ENCODE measurements at regions not wholly inside any gene's neighbourhood (a gene's known extent, or its start where the extent isn't known, plus 50 kb on each side); places are given as distances from the start of the nearest gene placed in this dataset.

DNA sequence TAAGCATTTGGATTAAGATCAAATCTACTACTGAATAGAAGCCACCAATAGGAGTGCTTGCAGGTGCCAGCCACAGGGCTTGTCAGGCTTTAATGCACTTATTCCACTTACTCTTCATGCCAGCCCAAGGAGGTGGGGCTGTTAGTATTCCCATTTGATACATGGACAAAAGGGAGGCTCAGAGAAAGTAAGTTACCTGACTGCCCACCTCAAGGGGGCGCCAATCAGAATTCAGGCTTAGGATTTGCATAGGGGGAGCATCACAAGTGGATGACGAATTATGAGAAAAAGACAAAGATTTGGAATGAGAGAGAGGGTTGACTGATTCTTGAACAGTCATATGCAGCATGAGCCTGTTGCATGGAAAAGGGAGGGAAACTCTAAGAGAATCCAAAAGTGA is 188.4 kb upstream of the TSHZ2 start:
- peak; percentile 0 to 23 for DNase-seq (ENCODE audit: low read depth in 2 of 2)

DNA sequence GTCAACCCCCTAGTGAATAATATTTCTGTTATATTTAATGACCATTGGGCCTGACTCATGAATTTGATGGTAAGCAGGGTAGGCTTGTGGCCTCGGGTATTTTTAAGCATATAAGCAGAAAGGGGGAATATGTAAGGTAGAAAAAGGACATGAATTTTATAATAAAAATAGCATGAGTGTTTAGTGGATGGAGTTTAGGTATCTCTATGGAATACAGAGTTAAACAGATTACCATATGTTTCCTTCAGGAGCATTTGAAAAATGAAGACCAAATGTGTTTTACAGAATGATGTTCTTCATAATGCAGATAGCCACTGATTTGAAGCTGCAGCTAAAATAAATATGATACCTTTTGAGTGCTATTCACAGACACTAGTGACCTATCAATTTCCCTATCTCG is 191.7 kb upstream of the TSHZ2 start:
- DNase-seq (ENCODE audit: low read depth in 2 of 2) = no peak

DNA sequence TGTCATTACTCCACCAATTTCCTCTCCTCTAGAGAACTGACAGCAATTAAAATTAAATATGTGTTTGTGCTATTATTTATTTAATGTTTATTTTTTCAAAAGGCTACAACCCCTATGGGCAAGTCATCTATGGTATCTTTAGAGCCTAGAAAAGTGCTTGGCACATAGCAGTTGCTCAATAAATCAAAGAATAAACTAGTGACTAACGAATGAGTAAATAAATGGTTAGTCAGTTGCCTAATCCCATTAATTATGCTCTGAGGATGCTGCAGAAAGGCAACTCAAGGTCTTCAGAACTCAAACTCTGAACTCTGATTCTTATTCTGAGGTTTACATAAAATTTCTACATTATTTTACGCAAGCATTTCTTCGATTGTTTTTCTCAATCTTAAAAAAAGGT is 193.0 kb upstream of the TSHZ2 start:
- DNase-seq (ENCODE audit: low read depth in 2 of 2) = no peak

DNA sequence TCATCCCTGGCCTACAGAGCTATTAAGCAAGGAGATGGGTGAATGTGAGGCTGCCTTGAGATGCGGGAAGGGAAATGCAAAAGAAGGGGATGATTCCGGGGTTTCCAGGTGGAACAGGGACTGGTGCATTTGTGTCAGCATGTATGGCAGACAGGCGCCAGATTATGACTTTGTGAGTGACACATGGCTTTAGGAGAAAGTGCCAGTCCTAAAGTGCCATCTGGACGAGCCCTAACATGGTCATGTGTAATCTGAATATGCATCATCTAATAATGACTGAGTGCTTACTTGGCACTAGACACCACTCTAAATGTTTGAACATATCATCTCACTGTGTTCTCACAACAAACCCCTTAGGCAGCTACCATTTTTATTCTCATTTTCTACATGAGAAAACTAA is 195.0 kb upstream of the TSHZ2 start:
- no peak for DNase-seq (ENCODE audit: low read depth in 2 of 2)

DNA sequence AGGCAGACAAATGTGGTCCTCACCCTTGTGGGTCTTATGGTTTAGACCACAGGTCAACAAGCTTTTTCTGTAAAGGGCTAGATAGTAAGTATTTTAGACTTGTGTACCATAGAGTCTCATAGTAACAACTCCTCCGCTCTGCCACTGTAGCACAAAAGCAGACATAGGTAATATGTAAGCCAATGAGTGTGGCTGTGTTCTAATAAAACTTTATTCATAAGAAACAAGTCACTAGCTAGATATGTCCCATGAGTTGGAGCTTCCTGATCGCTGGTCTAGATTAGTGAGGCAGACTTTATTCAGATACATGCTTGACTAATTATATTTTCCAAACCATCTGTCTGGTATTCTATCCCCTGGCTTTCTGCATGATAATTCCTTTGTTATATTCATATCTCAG is 196.4 kb upstream of the TSHZ2 start:
- DNase-seq (ENCODE audit: low read depth in 2 of 2) = no peak

DNA sequence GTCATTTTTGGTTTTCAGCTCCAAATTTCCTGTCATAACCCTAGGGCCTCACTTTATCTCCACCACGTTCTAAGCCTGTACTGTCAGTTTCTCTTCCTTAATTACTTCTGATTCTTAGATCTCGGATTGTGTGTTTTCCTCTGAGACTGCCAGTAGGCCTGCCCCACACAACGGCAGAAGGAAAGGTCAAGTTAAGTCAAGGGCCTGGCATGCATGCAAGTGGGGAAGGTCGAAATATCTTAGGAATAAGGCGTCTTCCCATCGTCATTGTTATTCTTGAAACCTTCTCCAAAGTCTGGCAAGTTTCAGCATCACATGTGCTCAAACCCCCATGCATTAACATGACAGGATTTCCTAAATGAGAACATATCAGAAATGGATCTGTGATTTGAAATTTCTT is 203.5 kb upstream of the TSHZ2 start:
- DNase-seq (ENCODE audit: low read depth in 2 of 2) = no peak

DNA sequence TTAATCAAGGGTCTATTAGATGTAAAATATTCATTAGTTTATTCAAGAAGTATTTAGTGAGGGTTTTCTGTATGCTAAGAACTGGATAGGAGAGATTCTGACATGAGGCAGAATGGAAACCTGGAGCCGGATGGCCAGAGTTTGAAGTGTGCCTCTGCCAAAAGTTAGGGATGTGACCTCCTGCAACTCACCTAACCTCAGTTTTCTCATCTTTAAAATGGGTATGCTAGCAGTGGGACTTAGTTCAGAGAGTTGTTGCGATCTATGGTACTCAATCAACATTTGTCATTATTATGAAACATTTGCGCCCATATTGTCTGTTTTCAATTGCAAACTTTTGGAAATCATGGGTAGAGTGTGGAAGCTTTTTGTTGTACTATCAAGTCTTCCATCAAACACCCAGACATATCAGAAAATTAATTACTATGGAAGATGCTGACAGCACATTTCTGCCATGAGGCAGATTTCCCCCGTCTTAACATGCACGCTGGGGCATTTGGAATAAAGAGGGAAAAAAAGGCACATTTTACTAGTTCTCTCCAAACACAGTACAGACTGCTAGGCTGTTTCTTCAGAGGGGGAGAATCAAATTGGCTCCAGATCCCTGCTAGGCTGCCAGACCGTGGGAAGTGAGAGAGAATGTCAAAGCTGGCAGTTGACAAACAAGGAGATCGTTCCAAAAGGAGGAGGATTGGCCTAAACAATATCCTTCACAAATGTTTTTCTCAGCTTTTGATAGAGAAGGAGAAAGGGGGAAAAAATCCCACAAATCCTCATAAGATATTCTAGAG is 205.3 kb upstream of the TSHZ2 start:
- DNase-seq (ENCODE audit: low read depth in 2 of 2) = no peak

DNA sequence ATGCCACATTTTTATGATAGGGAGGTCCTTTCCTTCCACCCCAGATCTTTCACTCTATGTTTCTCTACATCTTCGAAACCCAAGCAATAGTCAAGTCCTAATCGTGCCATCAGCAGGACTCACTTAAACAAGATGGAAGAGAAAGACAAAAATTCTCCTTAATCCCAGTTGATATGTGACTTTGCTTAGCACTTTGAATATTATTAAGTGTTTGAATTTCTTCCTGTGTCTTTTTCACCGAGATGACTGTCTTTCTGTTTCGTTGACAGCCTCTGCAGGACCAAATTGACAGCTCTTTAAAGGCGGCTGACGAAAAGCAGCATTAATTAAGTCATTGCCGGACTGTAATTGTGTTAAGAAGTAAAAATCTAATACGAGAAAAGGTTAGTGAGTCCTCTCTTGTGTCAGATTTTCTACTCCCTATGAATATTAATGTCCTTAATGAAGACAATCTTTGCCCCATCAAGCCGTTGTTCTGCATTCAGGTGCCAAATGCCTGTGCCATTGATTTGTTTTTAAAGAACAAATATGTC is 208.8 kb upstream of the TSHZ2 start:
- no peak for DNase-seq (ENCODE audit: low read depth in 2 of 2)

DNA sequence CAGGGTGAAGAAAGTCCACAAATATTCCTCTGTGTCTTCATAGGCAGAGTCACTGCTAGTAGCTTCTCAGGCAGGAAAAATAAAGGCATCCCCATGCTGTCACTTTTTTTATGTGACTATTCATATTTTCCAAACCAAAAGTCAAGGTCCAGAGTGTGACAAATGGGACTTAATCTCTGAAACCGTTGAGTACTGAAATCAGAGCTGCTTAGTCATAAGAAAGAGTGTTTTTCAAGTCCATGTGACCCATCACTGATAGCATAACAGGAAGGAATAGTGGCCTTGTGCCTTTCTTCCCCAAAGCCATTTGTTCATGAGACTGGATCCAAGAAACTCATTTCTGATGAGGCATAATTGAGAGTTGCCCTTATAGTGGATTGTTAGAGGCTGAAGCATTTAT is 210.3 kb upstream of the TSHZ2 start:
- no peak for DNase-seq (ENCODE audit: low read depth in 2 of 2)

DNA sequence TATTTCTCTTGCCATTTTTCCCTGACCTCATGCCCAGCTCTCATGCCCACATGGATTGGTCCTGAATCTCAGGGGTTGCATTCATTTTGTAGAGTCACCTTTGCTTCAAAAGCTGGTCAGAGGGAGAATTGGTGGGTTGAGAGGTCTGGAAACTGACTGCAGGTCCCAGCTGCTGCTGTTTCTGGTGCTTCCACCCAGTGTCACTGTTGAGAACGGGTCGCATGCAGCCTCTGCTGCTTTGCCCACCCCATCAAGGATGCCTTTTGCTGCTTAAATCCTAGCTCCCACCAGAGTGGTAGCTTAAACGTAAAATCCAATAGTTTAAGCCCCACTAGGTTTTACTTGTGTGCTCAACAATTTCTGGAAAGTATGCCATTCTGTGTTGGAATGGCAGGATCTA is 211.4 kb upstream of the TSHZ2 start:
- no peak for DNase-seq (ENCODE audit: low read depth in 2 of 2)

DNA sequence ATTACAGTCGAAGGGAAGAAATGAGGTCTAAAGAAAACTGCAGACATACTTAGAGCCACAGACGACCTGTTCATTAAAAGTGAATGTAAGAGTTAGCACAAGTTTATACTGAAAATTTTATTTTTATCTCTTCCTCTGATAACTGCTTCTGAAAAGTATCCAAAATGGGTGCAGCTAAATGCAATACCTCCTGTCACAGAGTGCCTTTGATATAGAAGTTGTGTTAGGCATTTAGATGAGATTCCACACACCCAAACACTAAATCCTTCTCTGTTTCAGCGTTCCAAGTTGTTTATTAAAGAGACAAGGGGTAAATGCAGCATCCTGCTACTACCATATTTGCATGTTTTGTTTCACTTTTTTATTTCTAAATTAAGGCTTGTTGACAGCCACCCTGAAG is 214.7 kb upstream of the TSHZ2 start:
- no peak for DNase-seq (ENCODE audit: low read depth in 2 of 2)

DNA sequence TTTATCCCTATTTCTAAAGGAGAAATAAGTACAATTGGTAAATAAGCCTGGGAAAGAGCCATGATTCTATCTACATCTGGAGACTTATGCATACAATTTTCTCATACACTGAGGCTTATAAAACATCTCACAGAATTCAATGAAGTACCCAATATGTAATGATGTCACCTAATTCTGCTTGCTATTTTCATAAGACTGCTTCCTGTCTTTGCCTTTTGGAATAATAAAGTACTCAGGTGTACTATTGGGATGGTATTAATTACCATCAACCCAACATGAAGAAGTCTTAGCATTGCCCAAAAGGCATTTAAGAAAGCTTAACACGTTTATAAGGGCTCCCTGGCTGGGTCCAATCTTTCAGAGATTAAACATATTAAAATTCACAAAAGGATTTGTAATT is 216.4 kb upstream of the TSHZ2 start:
- DNase-seq (ENCODE audit: low read depth in 2 of 2) = no peak

DNA sequence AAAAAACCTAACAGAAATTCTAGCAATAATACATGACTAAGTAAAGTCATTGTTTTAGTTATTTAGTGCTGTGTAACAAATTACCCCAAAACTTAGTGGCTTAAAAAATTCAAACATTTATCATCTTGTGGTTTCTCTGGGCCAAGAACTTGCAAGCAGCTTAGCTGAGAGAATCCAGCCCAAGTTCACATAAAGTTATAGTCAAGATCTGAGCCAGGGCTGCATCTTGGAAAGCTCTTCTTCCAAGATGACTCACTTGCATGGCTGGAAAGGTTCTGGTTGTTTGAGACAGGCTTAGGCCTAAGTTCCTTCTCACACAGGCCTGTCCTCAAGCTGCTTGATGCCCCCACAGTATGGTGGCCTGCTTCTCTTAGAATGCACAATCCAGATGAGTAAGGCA is 217.8 kb upstream of the TSHZ2 start:
- no peak for DNase-seq (ENCODE audit: low read depth in 2 of 2)

DNA sequence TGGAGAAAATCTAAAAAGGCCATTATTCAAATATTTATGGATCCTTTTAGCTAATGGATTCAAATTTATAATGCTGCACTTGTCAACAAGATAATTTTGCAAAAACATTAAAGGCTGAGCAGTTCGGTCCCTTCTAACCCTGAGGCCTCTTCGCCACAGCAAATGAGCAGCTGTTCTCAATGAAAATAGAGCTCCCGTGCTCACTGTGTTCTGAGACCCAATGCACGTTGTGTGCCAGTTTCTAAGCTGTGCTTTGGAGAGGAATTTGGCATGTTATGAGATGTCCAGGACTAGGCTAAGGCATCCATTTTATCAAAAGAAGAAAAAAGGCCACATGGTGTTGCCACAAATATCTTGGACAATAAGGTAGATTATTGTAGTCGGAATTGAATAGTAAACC is 220.1 kb upstream of the TSHZ2 start:
- DNase-seq (ENCODE audit: low read depth in 2 of 2) = no peak

DNA sequence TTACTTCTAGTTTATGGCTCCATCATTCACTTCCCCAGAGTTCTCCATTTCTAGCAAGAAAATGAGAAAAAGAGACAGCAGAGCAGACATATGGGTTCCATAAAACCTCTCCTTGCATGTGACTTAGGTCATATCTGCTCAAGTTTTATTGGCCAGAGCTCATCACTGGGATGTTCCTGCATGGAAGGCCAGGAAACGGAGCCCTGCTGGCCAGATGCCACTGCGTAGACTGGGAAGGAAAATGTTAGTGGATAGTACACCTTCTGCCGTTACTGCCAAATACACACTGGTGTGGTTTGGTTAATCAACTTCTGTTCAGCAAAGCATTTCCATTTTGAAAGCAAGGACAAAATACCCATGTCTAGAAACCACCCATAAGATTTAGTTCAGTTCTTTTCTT is 220.6 kb upstream of the TSHZ2 start:
- DNase-seq (ENCODE audit: low read depth in 2 of 2) = no peak

DNA sequence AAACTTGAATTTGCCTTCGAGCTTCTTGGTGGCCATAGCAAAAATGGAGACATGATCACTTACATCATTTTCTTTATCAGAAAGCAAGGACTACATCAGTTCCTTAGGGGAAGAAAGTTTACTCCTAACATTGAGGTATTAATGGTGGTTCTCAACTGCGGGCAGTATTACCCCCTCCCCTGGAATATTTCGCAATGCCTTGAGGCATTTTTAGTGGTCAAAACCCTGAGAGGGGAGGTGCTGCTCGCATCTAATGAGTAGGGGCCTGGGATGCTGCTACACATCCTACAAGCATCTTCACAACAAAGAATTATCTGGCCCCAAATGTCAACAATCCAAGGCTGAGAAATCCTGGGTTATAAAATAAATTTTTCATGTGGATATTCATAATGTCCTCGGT is 222.2 kb upstream of the TSHZ2 start:
- no peak for DNase-seq (ENCODE audit: low read depth in 2 of 2)

DNA sequence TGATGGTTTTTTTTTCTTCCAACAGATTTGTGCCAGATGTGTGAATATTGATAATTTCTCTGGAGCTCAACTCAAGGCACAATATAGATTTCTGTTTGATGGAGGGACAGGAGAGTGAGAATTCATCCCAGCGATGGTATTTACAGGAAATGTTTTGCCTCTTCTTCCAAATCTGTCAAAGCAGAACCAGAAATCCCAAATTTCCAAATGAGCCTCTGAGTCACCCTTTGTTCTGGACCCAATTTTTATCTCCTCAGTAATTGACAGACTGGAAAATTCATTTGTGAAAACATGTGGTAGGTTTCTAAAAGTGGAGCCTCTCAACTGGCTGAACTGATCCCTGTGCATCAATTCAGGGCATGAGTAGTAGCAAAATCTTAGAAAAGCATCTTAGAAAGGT is 223.2 kb upstream of the TSHZ2 start:
- no peak for DNase-seq (ENCODE audit: low read depth in 2 of 2)

DNA sequence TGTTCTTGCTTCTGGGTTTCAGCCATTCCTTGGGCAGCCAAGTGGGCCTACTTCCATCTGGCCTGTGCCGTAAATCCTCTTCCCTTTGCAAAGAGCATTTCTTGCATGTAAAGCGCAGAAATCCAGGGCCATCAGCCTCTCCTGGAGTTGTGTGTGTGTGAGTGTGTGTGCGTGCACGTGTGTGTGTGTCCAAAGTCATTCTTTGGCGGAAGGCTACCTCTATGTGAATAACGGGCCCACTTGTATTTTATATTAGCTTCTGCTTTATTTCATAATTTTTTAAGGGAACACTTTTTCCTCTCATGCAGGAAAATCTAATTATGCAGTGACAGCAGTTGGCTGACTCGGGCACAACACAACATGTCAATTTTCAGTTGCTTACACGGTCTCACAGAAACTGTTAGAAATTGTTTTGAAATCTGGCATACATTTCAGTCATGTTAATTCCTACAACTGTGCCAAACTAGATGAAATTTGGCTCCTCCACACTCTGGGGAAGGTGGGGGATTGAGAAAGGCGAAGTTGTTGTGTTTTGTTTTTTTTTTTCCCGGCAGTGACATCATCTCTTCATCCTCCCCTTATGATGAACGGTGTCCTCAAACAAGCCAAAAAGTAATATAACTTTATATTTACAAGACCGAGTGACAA is 223.7 kb upstream of the TSHZ2 start:
- DNase-seq (ENCODE audit: low read depth in 2 of 2) = no peak

DNA sequence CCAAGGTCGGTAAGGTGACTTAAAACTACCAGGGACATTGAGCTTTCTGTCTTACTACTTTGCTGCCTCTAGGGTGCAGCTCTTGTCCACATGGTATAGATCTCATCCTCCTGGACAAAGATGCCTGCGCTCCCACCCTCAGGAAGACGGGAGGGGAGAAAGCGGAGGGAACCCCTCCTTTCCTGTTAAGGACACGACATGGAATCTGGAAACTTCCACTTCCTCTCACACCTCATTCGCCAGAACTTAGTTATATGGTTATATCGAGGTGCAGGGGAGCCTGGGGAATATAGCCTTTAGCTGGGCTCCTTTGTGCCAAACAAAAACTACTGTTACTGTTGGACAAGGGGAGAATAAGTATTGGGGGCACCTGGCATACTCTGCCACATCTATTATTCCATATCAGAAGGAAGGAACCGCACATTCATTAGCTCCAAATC is 224.3 kb upstream of the TSHZ2 start:
- DNase-seq (ENCODE audit: low read depth in 2 of 2) = no peak

DNA sequence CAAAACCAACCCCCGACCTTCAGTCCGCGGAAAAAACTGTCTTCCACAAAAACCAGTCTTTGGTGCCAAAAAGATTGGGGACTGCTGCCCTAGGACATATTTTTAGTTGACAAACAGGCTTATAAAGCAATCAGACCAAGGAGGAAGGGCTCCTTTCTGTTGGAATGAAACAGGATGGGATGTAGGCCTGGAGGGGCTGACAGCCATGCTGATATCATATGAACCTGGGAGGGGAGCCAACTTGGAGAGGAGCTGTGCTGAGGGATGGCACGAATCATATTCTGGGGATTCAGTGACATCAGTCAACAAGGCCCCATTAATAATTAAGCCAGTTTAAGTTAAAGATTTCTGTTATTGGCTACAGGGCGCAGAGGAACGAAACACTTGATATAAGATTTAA is 225.4 kb upstream of the TSHZ2 start:
- DNase-seq (ENCODE audit: low read depth in 2 of 2) = no peak

DNA sequence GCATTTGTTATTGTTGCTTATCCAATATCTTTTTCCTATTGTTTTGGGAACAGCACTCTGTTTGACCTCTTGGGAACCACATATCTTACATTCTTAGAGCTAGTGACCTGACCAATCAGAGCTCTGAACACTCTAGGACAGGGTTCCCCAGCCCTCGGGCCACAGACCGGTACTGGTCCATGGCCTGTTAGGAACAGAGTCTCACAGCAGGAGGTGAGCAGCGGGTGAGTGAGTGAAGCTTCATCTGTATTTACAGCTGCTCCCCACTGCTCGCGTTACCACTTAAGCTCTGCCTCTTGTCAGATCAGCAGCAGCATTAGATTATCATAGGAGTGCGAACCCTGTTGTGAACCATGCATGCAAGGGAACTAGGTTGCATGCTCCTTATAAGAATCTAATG is 226.0 kb upstream of the TSHZ2 start:
- no peak for DNase-seq (ENCODE audit: low read depth in 2 of 2)

DNA sequence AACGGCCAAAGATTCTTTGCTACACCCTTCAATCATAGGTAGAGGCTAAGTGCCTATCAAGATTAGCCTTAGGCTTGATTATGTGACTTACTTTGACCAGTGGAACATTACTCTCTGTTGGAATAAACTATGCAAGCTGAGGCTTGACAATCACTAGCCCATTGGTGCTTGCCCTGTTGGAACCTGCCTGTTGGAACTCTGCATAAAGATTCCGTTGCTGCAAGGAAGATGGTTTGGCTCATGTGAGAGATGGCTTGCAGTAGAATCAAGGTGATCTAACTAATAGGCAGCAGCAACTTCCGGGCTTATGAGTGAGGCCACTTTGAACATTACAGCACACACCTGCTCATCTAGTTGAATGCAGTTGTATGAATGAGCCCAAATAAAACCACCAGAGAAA is 227.7 kb upstream of the TSHZ2 start:
- no peak for DNase-seq (ENCODE audit: low read depth in 2 of 2)

DNA sequence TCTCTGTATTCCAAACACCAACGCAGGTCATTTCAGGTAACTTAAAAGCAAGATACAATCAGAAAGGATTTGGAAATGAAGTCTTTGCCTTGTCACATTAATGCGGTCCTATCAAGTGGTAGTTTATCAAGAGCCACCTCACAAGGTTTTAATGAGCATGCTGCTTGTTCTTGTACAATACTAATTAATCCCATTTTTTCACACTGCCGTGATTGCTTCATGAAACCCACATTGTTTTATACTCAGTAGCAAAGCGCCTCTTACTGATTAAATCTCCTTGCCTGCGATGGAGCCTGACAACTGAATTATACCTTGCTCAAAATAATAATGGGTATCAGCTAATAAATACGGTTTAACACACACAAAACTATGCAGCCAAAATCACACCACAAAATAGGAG is 234.1 kb upstream of the TSHZ2 start:
- no peak for DNase-seq (ENCODE audit: low read depth in 2 of 2)

DNA sequence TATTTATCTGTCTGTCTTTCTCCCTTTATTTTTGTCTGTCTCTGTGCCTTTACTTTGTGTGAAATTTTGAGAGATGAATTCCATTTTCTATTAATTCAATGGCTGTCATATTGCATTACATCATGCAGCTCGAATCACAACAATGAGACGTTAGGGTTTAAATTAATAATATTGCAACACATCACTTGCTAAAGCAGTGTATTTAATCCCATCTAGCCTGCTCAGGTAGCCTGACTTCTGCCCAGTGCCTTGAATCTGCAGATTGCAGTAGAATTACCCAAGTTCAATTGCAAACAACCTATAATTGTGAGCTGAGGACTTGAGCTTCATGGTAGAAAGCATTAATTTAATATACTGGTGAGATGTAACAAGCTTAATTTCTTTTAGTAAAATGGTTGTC is 235.7 kb upstream of the TSHZ2 start:
- no peak for DNase-seq (ENCODE audit: low read depth in 2 of 2)

Data from stimulated activated CD8-positive, alpha-beta memory T cell treated with anti-CD3 and anti-CD28 coated beads, Interleukin-2, amount 100 ng/mL, for 48 hours (primary cell).